Gastroesophageal sphincter (tissue), 3 donors: ENCODE measurements at regions not wholly inside any gene's neighbourhood (a gene's known extent, or its start where the extent isn't known, plus 50 kb on each side); places are given as distances from the start of the nearest gene placed in this dataset.

ENCODE experiments used
- CTCF ChIP-seq, 4 experiments: fragments of 200-600 bp in 2 of 4; fragments of 450-650 bp in 2 of 4; sonication (generic) in 1 of 4; IDR thresholded peaks; one replicate each; pipeline ENCODE4 v1.5.1; 2017 to 2019; ENCODE audit warnings: antibody characterized with exemption in 4 of 4, mild to moderate bottlenecking in 2 of 4, moderate library complexity in 2 of 4
- EP300 ChIP-seq: sonication (generic); formaldehyde crosslinking; IDR thresholded peaks from one replicate; pipeline ENCODE4 v1.6.1; 2017; ENCODE audit warnings: antibody characterized with exemption, mild to moderate bottlenecking
- POLR2A ChIP-seq, 2 donors: fragments of 450-650 bp; IDR thresholded peaks; one replicate each; pipeline ENCODE4 v1.6.1; 2017; ENCODE audit warnings: antibody characterized with exemption in 2 of 2, mild to moderate bottlenecking in 2 of 2, moderate library complexity in 1 of 2
- POLR2AphosphoS5 ChIP-seq: sonication (generic); formaldehyde crosslinking; IDR thresholded peaks from one replicate; pipeline ENCODE4 v1.6.1; 2017; ENCODE audit warnings: antibody characterized with exemption

DNA sequence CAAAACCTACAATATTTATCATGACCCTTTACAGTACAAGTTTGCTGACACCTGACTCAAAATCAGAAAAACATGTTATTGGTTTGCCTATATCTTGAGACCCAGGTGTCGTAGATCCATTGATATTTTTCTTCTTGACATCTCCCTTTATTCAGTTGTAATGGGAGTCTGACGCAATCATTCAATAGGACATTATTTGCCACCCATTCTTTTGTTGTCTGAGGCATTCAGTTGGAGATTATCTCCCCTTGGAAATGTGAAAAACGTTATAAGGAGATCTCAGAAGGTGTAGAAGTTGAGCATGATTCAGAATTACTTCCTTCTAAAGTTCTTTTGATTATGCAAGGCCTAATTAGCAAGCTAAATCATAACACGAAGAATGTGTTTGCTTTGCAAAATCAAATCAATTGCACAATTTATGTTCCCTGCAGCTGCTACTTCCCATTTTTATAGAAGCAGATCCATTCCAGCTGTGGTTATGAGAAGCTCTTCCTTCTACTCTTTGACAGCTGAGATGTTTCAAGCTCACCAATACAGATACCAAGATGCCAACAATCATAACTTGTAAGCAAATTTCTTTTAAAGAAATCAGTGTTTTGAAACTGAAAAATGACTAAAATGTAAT lies 228.2 kb upstream of the SYT1 start:
- no peak for TF ChIP-seq POLR2A (IDR thresholded peaks at IDR 0.05)
- no peak for TF ChIP-seq CTCF (IDR thresholded peaks at IDR 0.05)
- no peak for TF ChIP-seq POLR2AphosphoS5
- TF ChIP-seq EP300 = no peak
